H1 (cell line): ENCODE measurements at regions not wholly inside any gene's neighbourhood (a gene's known extent, or its start where the extent isn't known, plus 50 kb on each side); places are given as distances from the start of the nearest gene placed in this dataset.

Source experiments
- CTCF ChIA-PET: fragments of 300-600 bp; sonication (Branson Sonifier 250); formaldehyde crosslinking; loops from one replicate; lab custom pipeline; 2021; ENCODE audit not compliant: partially characterized antibody; lab: Charles Lee
- POLR2A ChIA-PET: fragments of 300-600 bp; sonication (Branson Sonifier 250); formaldehyde crosslinking; loops from one replicate; lab custom pipeline; 2021; ENCODE audit warnings: inconsistent platforms; ENCODE audit not compliant: partially characterized antibody; lab: Charles Lee
- DNase-seq, 2 experiments: peaks; one replicate each; pipeline versions ENCODE4 v3.0.0 to v3.0.0-alpha.2; 2010 to 2022; ENCODE audit warnings: low spot score in 2 of 2, low read depth in 1 of 2, mixed read lengths in 1 of 2
- FAIRE-seq: peaks from 2 replicates; lab custom pipeline; 2011; peaks lifted over from hg19 to GRCh38; lab: Jason Lieb, UNC
- H2AFZ ChIP-seq: 2 replicates; pipeline ENCODE4 v1.8.1; 2012; ENCODE audit warnings: low read length, inconsistent platforms
- H2AK5ac ChIP-seq: 2 replicates; pipeline ENCODE4 v1.6.1; 2013; ENCODE audit warnings: low read depth, low read length
- H2BK120ac ChIP-seq: replicated peaks from 2 replicates; pipeline ENCODE3; 2013; ENCODE audit warnings: low read depth, low read length, inconsistent platforms
- H2BK12ac ChIP-seq: 2 replicates; pipeline ENCODE4 v1.6.1; 2013; ENCODE audit warnings: low read depth, low read length
- H2BK15ac ChIP-seq: 2 replicates; pipeline ENCODE4 v1.6.1; 2013; ENCODE audit warnings: low read length
- H2BK20ac ChIP-seq: 2 replicates; pipeline ENCODE4 v1.6.1; 2013; ENCODE audit warnings: low read length
- H2BK5ac ChIP-seq: 2 replicates; pipeline ENCODE4 v1.6.1; 2013; ENCODE audit warnings: low read depth, low read length
- H3K14ac ChIP-seq: 2 replicates; pipeline ENCODE4 v1.6.1; 2013; ENCODE audit warnings: inconsistent platforms; ENCODE audit not compliant: insufficient read length
- H3K18ac ChIP-seq: 2 replicates; pipeline ENCODE4 v1.6.1; 2013; ENCODE audit warnings: low read length; ENCODE audit errors: extremely low read depth
- H3K23ac ChIP-seq: 2 replicates; pipeline ENCODE4 v1.6.1; 2013; ENCODE audit warnings: inconsistent platforms; ENCODE audit not compliant: insufficient read length
- H3K23me2 ChIP-seq: 2 replicates; pipeline ENCODE4 v1.6.1; 2013; ENCODE audit warnings: low read depth, low read length
- H3K27ac ChIP-seq: 2 replicates; pipeline ENCODE4 v1.6.1; 2011; ENCODE audit warnings: low read depth, low read length, inconsistent platforms
- H3K27me3 ChIP-seq, 4 experiments: replicated peaks in 1 of 4; 1 replicate in 1 of 4; 2 replicates in 3 of 4; pipeline versions ENCODE4 v1.6.1 to v1.8.1; 2011 to 2013; ENCODE audit warnings: low read length in 3 of 4, mild to moderate bottlenecking in 3 of 4, inconsistent platforms in 2 of 4, mixed read lengths in 2 of 4, moderate library complexity in 1 of 4; ENCODE audit not compliant: control insufficient read depth in 3 of 4, insufficient read depth in 3 of 4; ENCODE audit errors: extremely low read depth in 1 of 4
- H3K36me3 ChIP-seq, 4 experiments: 2 replicates each; pipeline versions ENCODE4 v1.6.1 to v1.8.1; 2011 to 2013; ENCODE audit warnings: mild to moderate bottlenecking in 4 of 4, low read length in 3 of 4, moderate library complexity in 2 of 4, control low read depth in 1 of 4, inconsistent platforms in 1 of 4; ENCODE audit not compliant: insufficient read depth in 4 of 4, control insufficient read depth in 2 of 4
- H3K4ac ChIP-seq: replicated peaks from 2 replicates; pipeline ENCODE3; 2013; ENCODE audit warnings: low read length, low read depth, mixed read lengths, inconsistent platforms; ENCODE audit not compliant: insufficient read length
- H3K4me1 ChIP-seq, 4 experiments: replicated peaks in 1 of 4; 1 replicate in 1 of 4; 2 replicates in 3 of 4; pipeline versions ENCODE4 v1.6.1 to v1.8.1; 2011 to 2013; ENCODE audit warnings: low read length in 3 of 4, inconsistent platforms in 2 of 4, mixed read lengths in 1 of 4; ENCODE audit not compliant: insufficient read depth in 4 of 4, control insufficient read depth in 3 of 4
- H3K4me2 ChIP-seq, 2 experiments: 2 replicates each; pipeline versions ENCODE4 v1.6.1 to v1.8.1; 2011 to 2013; ENCODE audit warnings: low read depth in 2 of 2, low read length in 2 of 2, control low read depth in 1 of 2, inconsistent platforms in 1 of 2, mild to moderate bottlenecking in 1 of 2; ENCODE audit not compliant: insufficient read depth in 1 of 2
- H3K4me3 ChIP-seq, 4 experiments: fragments of 200-600, 300-600 bp in 1 of 4; sonication (generic), shearing (Covaris generic), sonication (Bioruptor Twin) in 1 of 4; 2 replicates each; pipeline versions ENCODE4 v1.5.1 to v1.8.1; 2011 to 2016; ENCODE audit warnings: low read length in 4 of 4, low read depth in 3 of 4, control low read depth in 2 of 4, inconsistent platforms in 2 of 4, mild to moderate bottlenecking in 2 of 4, mixed read lengths in 1 of 4, moderate library complexity in 1 of 4; ENCODE audit not compliant: insufficient read depth in 2 of 4; ENCODE audit errors: extremely low read depth in 1 of 4
- H3K56ac ChIP-seq: replicated peaks from 2 replicates; pipeline ENCODE3; 2013; ENCODE audit warnings: low read depth, mild to moderate bottlenecking, mixed read lengths, low read length, inconsistent platforms; ENCODE audit not compliant: insufficient read length
- H3K79me1 ChIP-seq: 2 replicates; pipeline ENCODE4 v1.6.1; 2013; ENCODE audit warnings: low read depth, low read length, control low read depth
- H3K79me2 ChIP-seq, 2 experiments: 2 replicates each; pipeline versions ENCODE4 v1.6.1 to v1.8.1; 2012 to 2013; ENCODE audit warnings: low read length in 2 of 2, mild to moderate bottlenecking in 2 of 2, inconsistent platforms in 1 of 2; ENCODE audit not compliant: insufficient read depth in 2 of 2, control insufficient read depth in 1 of 2
- H3K9ac ChIP-seq, 4 experiments: replicated peaks in 1 of 4; 1 replicate in 1 of 4; 2 replicates in 3 of 4; pipeline versions ENCODE4 v1.6.1 to v1.8.1; 2011 to 2013; ENCODE audit warnings: low read depth in 3 of 4, low read length in 3 of 4, control low read depth in 2 of 4, mild to moderate bottlenecking in 2 of 4, moderate library complexity in 2 of 4, inconsistent platforms in 1 of 4; ENCODE audit errors: extremely low read depth in 1 of 4
- H3K9me3 ChIP-seq, 2 experiments: 2 replicates each; pipeline versions ENCODE4 v1.6.1 to v1.8.1; 2012 to 2013; ENCODE audit warnings: mild to moderate bottlenecking in 2 of 2, moderate library complexity in 2 of 2, control low read depth in 1 of 2, inconsistent platforms in 1 of 2, low read depth in 1 of 2, low read length in 1 of 2, mixed read lengths in 1 of 2; ENCODE audit not compliant: insufficient read depth in 2 of 2
- H4K20me1 ChIP-seq, 2 experiments: replicated peaks in 1 of 2; 2 replicates each; pipeline versions ENCODE3 to v1.8.1; 2011 to 2013; ENCODE audit warnings: inconsistent platforms in 2 of 2, low read length in 2 of 2, mild to moderate bottlenecking in 1 of 2; ENCODE audit not compliant: insufficient read depth in 2 of 2, control insufficient read depth in 1 of 2
- H4K5ac ChIP-seq: 2 replicates; pipeline ENCODE4 v1.6.1; 2013; ENCODE audit warnings: low read length, low read depth, mixed read lengths, inconsistent platforms; ENCODE audit not compliant: insufficient read length
- H4K8ac ChIP-seq: 2 replicates; pipeline ENCODE4 v1.8.0; 2013; ENCODE audit warnings: mild to moderate bottlenecking, moderate library complexity, low read length, inconsistent platforms; ENCODE audit not compliant: insufficient read depth; ENCODE audit errors: extremely low read depth
- H4K91ac ChIP-seq: replicated peaks from 2 replicates; pipeline ENCODE3; 2013; ENCODE audit warnings: low read length, mixed read lengths, inconsistent platforms; ENCODE audit not compliant: insufficient read length
- CREB1 ChIP-seq: IDR thresholded peaks from 2 replicates; pipeline ENCODE4 v1.6.1; 2012; ENCODE audit warnings: inconsistent platforms
- SIRT6 ChIP-seq: IDR thresholded peaks from one replicate; pipeline ENCODE4 v1.7.1; 2012; ENCODE audit warnings: low read length, inconsistent platforms
- SP2 ChIP-seq: IDR thresholded peaks from 2 replicates; pipeline ENCODE4 v1.6.1; 2012; ENCODE audit warnings: mild to moderate bottlenecking, low read length, inconsistent platforms
- YY1 ChIP-seq: IDR thresholded peaks from 2 replicates; pipeline ENCODE4 v1.6.1; 2011; ENCODE audit warnings: low read depth, mild to moderate bottlenecking, low read length
- WGBS, 2 experiments: shearing (Covaris generic) in 1 of 2; methylation state at CpG; one replicate each; pipeline versions ENCODE4 v1.1.6 to v1.1.7; 2013 to 2015; ENCODE audit warnings: low lambda C conversion rate in 2 of 2, mixed read lengths in 2 of 2, inconsistent platforms in 1 of 2, low coverage in 1 of 2, missing lambda C conversion rate in 1 of 2; ENCODE audit not compliant: insufficient replicate concordance in 2 of 2, insufficient coverage in 1 of 2, insufficient read length in 1 of 2; ENCODE audit errors: extremely low coverage in 1 of 2, missing lambda C conversion rate in 1 of 2; 5-methylcytosine and 5-hydroxymethylcytosine counted together

- Histone ChIP-seq H3K27ac (no peak overlapping the region), H2BK15ac (no peak overlapping the region), H4K8ac (no peak overlapping the region), H3K56ac (no peak overlapping the region), H3K14ac (no peak overlapping the region), H4K91ac (no peak overlapping the region), H2AFZ (no peak overlapping the region), H3K27me3 (no peaks in the 10 kb centered on the region), H3K79me2 (no peaks in the 10 kb centered on the region), H3K79me1 (no peaks in the 10 kb centered on the region), H3K9me3 (no peaks in the 10 kb centered on the region), H3K9ac (no peak overlapping the region), H2BK120ac (no peak overlapping the region), H2AK5ac (no peak overlapping the region), H3K4me3 (no peak overlapping the region), H3K23me2 (no peaks in the 10 kb centered on the region), H2BK5ac (no peak overlapping the region), H4K20me1 (no peaks in the 10 kb centered on the region), H3K4ac (no peak overlapping the region), H2BK20ac (no peak overlapping the region), H3K4me2 (no peak overlapping the region), H3K4me1 (peaks cover 0 to 3% (median 0%) of the 10 kb centered on the region in 4 experiments; a peak in 1 of 7 replicates), H3K18ac (no peak overlapping the region), H2BK12ac (no peak overlapping the region), H3K23ac (no peak overlapping the region), H4K5ac (no peak overlapping the region), H3K36me3 (no peaks in the 10 kb centered on the region)
- FAIRE-seq = no peak
- CTCF ChIA-PET = no interaction called here
- 88 to 100% methylated on average over 1 to 3 of the region's 3 CpGs for WGBS, 2 experiments
- TF ChIP-seq SP2 = no peak
- no peak for TF ChIP-seq YY1
- no peak for TF ChIP-seq SIRT6
- no peak for TF ChIP-seq CREB1
- POLR2A ChIA-PET = no interaction called here
- DNase-seq = no peak
These were observed 1599.7 kb upstream of the ZEB2 start for GRCh38 chr2:146119586-146119985.
